ENCODE measurements at regions not wholly inside any gene's neighbourhood (a gene's known extent, or its start where the extent isn't known, plus 50 kb on each side); places are given as distances from the start of the nearest gene placed in this dataset.

DNA sequence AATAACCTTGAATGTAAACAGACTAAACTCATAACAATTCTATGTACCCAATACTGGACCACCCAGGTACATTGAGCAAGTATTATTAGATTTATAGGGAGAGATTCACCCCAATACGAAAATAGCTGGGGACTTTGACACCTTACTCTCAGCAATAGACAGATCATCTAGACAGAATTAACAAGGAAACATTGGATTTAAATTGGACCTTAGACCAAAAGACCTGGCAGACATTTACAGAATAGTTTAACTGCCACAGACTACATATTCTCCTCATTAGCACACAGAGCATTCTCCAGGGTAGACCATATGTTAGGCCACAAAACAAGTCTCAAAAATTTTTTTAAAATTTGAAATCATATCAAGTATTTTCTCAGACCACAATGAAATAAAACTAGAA lies 397.4 kb downstream of the PIK3R1 start:
- in situ Hi-C loops (cut with HindIII; ENCODE audit: low pct_unique_long_range_greater_than_20kb, low sequenced_read_pairs), result no loop called here
- TF ChIP-seq JUND (IDR thresholded peaks at IDR 0.05; ENCODE audit: low read depth), result no peak
- DNase-seq (ENCODE audit: low read depth in 1 of 2, low spot score in 1 of 2), result no peak

DNA sequence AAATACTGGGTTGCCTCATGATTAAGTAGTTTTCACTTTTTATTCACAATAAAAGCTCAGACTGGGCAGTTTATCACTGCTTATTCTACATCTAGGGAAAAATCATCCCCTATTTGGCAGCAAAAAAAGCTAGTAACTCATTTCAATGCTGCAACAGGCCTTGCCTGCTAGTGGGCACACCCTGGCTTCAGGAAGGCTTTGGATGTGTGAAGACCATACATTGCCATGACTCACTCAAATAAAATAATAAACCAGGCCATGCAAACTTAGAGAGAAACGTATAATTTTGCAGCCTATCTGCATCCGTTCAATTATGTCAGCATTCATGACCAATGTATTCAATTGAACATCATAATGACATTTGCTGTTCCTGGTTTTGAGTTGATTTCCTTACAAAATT lies 402.9 kb downstream of the PIK3R1 start:
- TF ChIP-seq JUND (IDR thresholded peaks at IDR 0.05; ENCODE audit: low read depth), result no peak
- no peak for DNase-seq (ENCODE audit: low read depth in 1 of 2, low spot score in 1 of 2)
- in situ Hi-C loops (cut with HindIII; ENCODE audit: low pct_unique_long_range_greater_than_20kb, low sequenced_read_pairs), result no loop called here

GRCh38 chr5:68627001-68627400 lies 411.4 kb downstream of the PIK3R1 start:
- DNase-seq (ENCODE audit: low read depth in 1 of 2, low spot score in 1 of 2), result no peak
- in situ Hi-C loops (cut with HindIII; ENCODE audit: low pct_unique_long_range_greater_than_20kb, low sequenced_read_pairs), result no loop called here
- no peak for TF ChIP-seq JUND (IDR thresholded peaks at IDR 0.05; ENCODE audit: low read depth)

GRCh38 chr5:68628082-68628814 lies 412.7 kb downstream of the PIK3R1 start:
- no peak for TF ChIP-seq JUND (IDR thresholded peaks at IDR 0.05; ENCODE audit: low read depth)
- in situ Hi-C loops (cut with HindIII; ENCODE audit: low pct_unique_long_range_greater_than_20kb, low sequenced_read_pairs), result no loop called here

GRCh38 chr5:68630354-68630753 lies 414.8 kb downstream of the PIK3R1 start:
- in situ Hi-C loops (cut with HindIII; ENCODE audit: low pct_unique_long_range_greater_than_20kb, low sequenced_read_pairs), result no loop called here
- no peak for TF ChIP-seq JUND (IDR thresholded peaks at IDR 0.05; ENCODE audit: low read depth)
- no peak for DNase-seq (ENCODE audit: low read depth in 1 of 2, low spot score in 1 of 2)

More at GRCh38 chr5:68628082-68628814, 412.7 kb downstream of the PIK3R1 start:
- DNase-seq (ENCODE audit: low read depth in 1 of 2, low spot score in 1 of 2), result no peak

DNA sequence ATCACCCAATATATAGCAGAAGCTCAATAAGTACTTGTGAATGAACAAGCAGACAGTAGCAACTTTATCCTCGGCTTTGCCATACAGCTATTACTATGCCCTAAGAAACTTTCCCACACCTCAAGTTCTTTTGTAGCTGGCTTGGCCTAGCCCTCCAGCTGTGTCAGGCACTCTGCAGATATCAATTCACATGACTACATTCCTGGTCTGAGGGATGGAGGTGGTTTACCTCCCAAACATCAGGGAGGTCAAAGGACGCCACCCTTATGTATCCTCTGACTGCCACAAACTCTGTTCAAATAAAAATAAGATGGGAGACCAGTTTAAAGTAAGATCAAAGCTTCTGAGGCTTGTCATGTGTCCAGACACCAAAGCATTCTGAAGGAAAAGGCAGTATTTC lies 416.3 kb downstream of the PIK3R1 start:
- no peak for DNase-seq (ENCODE audit: low read depth in 1 of 2, low spot score in 1 of 2)
- no peak for TF ChIP-seq JUND (IDR thresholded peaks at IDR 0.05; ENCODE audit: low read depth)
- in situ Hi-C loops (cut with HindIII; ENCODE audit: low pct_unique_long_range_greater_than_20kb, low sequenced_read_pairs), result no loop called here

DNA sequence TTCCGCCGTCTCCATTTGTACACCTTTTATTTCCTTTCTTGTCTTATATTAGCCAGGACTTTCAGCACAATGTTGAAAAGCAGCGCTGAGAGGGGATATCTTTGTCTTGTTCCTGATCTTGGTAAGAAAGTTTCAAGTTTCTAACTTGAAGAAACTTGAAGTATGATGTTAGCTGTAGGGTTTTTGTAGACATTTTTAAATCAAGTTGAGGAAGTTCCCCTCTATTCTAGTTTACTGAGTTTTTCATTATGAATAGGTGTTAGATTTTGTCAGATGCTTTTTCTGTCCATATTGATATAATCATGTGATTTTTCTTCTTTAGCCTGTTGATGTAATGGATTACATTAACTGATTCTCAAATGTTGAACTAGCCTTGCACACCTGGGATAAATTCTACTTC lies 425.7 kb downstream of the PIK3R1 start:
- TF ChIP-seq JUND (IDR thresholded peaks at IDR 0.05; ENCODE audit: low read depth), result no peak
- no peak for DNase-seq (ENCODE audit: low read depth in 1 of 2, low spot score in 1 of 2)
- in situ Hi-C loops (cut with HindIII; ENCODE audit: low pct_unique_long_range_greater_than_20kb, low sequenced_read_pairs), result no loop called here

DNA sequence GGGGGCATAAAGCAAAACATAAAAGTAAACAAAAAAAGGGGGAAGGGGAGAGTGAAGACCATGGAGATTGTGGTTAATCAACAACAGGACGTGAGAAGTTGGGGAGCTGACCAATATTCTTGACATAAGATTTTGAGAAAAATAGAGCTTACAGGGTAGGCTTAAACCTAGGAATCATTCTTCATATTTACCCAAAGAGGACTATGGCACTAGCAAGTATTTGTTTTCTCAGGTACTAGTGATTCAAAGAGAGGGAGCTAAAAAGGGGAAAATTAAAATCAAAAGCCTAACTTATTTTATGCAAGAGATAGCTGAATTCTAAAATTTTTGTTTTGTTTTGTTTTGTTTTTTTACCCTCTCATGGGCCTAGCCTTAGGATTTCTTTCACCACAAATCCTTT lies 427.5 kb downstream of the PIK3R1 start:
- no peak for TF ChIP-seq JUND (IDR thresholded peaks at IDR 0.05; ENCODE audit: low read depth)
- in situ Hi-C loops (cut with HindIII; ENCODE audit: low pct_unique_long_range_greater_than_20kb, low sequenced_read_pairs), result no loop called here
- no peak for DNase-seq (ENCODE audit: low read depth in 1 of 2, low spot score in 1 of 2)

DNA sequence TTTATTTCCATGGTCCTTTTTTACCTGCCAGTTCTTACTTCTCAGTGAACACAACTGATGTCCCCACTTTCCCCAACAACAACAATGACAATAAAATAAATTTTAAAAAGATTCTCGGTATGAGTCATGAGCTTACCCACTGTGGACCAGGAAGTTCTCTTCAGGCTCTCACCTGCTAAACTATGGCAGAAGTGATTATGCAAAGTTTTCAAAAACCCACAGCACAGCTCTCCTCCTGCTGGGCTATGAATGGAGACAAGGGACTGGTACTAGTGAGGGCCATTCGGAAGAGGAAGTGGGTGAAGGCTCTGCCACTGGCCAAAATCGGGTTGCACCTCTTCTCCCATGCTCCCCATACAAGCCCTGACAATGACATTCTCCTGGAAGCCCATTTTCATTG lies 429.4 kb downstream of the PIK3R1 start:
- in situ Hi-C loops (cut with HindIII; ENCODE audit: low pct_unique_long_range_greater_than_20kb, low sequenced_read_pairs), result no loop called here

GRCh38 chr5:68646144-68646543 lies 430.6 kb downstream of the PIK3R1 start:
- no peak for DNase-seq (ENCODE audit: low read depth in 1 of 2, low spot score in 1 of 2)
- TF ChIP-seq JUND (IDR thresholded peaks at IDR 0.05; ENCODE audit: low read depth), result no peak
- in situ Hi-C loops (cut with HindIII; ENCODE audit: low pct_unique_long_range_greater_than_20kb, low sequenced_read_pairs), result no loop called here

More for the DNA sequence above, 429.4 kb downstream of the PIK3R1 start:
- no peak for DNase-seq (ENCODE audit: low read depth in 1 of 2, low spot score in 1 of 2)
- TF ChIP-seq JUND (IDR thresholded peaks at IDR 0.05; ENCODE audit: low read depth), result no peak

DNA sequence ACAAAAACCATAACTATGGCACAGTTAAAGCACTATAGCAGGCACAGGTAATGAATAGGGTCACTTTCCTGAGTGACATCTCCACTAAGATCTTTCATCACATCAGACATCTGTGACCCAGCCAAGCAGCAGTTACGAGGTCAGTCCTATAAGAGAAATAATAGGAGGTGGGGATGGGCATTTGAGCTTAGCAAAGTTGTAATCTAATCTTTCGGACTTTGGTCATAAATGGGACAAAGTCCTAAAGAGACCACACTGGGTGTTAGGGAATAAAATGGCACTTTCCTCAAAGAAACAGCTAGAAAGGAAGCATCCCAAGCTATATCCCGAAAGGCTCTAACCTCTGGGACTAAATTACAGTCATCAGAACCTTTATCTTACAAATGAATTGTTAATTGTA lies 432.2 kb downstream of the PIK3R1 start:
- no peak for DNase-seq (ENCODE audit: low read depth in 1 of 2, low spot score in 1 of 2)
- in situ Hi-C loops (cut with HindIII; ENCODE audit: low pct_unique_long_range_greater_than_20kb, low sequenced_read_pairs), result no loop called here
- TF ChIP-seq JUND (IDR thresholded peaks at IDR 0.05; ENCODE audit: low read depth), result no peak

DNA sequence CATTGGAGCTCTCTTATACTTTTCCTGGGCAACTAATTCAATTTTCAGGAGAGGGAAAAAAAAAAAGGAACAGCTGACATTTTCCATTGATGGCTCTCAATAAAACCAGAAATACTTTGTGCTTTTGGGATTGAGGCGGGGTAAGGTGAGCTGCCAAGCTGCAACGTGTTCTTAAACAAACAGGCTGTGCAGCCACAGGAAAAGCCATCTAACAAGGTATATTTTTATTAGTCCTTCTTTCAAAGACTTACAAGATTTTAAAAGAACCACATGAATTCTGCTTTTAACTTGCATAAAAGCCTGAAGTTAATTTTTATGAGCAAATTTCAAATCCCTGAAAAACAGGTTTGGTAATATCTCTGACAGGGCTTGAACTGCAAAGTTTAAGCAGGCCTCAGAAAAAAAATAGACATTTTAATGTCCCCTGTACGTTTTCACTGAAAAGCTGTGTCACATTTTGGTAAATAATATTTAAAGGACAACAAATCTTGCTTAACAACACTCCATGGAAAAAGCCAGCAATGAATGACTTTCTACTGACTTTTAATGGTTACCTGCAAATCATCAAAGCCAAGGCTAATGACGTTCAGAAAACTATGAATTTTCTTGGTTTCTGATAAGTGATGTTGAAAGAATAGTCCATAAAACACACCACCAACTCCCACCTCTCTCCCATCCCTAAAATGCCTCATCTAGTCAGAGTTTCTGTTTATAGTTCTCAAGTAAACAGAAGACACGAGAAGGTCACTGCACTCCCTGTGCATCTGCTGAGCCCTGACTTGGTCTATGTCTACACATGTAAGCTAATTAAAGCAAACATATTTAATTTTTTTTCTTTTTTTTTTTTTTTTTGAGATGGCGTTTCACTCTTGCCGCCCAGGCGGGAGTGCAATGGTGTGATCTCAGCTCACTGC lies 433.6 kb downstream of the PIK3R1 start:
- peak in 1 of 2 experiments; percentile 32 for DNase-seq (ENCODE audit: low read depth in 1 of 2, low spot score in 1 of 2)
- in situ Hi-C loops (cut with HindIII; ENCODE audit: low pct_unique_long_range_greater_than_20kb, low sequenced_read_pairs), result no loop called here
- no peak for TF ChIP-seq JUND (IDR thresholded peaks at IDR 0.05; ENCODE audit: low read depth)

GRCh38 chr5:68652534-68652965 lies 437.0 kb downstream of the PIK3R1 start:
- no peak for DNase-seq (ENCODE audit: low read depth in 1 of 2, low spot score in 1 of 2)
- TF ChIP-seq JUND (IDR thresholded peaks at IDR 0.05; ENCODE audit: low read depth), result no peak
- in situ Hi-C loops (cut with HindIII; ENCODE audit: low pct_unique_long_range_greater_than_20kb, low sequenced_read_pairs), result no loop called here

Data from T47D (cell line).